Hepatic stellate cell (primary cell): ENCODE measurements at regions not wholly inside any gene's neighbourhood (a gene's known extent, or its start where the extent isn't known, plus 50 kb on each side); places are given as distances from the start of the nearest gene placed in this dataset.

Experiments
- DNase-seq: peaks from one replicate; pipeline ENCODE4 v3.0.0; 2011; ENCODE audit warnings: low spot score

DNA sequence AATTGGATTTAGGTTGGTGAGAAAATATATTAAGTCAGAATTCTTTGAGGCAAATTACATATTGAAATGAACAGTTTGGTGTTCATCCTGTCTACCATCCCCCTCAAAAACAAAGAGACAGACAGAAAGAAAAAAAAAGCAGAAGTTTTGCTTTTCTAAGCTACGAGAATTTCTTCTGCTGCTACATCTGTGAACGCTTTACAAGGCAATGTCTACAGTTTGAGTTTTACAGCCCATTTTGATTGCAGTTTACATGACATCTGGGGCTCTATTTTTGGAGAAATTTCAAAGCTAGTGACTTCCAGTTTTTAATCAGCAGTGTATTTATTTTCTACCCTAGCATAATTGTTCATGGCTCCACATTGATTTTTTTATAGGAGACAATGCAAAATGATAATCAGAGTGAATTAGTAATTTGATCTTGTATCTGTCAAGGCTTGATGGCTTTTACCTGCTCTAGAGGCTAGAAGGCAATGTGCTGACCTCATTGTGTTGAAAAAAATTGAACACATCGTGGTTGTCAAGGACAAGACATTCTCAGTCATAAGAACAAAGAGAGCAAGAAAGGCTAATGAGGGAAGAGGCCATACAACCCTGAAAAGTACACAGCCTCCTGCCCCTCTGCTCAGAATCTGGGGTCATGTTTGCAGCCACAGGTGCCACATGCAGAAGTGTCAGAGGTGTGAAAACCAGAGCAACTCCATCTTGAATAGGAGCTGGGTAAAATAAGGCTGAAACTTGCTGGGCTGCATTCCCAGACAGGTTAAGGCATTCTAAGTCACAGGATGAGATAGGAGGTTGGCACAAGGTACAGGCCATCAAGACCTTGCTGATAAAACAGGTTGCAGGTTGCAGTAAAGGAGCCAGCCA lies 201.0 kb upstream of the CAMK1G start:
- DNase-seq = no peak

DNA sequence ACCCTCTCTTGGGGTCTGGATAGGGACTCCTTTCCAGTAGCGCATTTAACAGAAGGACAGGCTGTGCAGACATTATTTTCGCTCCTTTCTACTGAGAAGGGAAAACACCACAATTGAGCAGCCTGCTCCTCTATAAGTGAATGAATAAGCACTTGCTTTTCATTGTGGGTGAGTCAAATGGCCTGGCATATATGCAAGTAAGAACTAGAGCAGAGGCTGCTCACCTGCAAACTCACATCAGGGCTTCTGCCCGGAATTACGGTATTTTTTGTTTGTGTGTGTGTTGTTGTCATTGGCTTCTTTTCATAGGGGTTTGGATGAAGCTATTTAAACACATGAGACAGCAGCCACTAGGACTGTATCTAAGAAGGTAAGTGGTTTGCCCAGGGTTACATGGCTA lies 200.1 kb upstream of the CAMK1G start:
- no peak for DNase-seq

- DNase-seq = no peak
Observed at GRCh38 chr1:209383907-209384709, 199.4 kb upstream of the CAMK1G start.

- no peak for DNase-seq
Observed at GRCh38 chr1:209384710-209385550, 198.6 kb upstream of the CAMK1G start.

DNA sequence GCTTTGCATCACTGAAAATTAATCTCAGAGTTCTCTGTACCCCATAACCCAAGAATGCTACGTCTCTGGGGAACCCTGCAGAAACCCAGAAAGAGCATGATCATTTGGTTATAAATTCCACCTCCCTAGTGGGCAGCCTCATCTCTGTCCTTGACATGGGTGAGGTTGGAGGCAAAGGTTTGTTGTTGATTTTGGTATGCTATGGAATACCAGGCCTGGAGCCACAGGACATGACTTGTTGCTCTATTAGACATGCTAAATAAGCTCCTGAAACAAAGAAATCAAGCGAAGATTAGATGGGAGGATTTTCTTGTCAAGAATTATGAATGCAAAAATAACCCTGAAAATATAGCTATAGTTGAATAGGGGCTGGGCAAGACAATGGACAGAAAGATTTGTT lies 197.4 kb upstream of the CAMK1G start:
- DNase-seq = no peak

DNA sequence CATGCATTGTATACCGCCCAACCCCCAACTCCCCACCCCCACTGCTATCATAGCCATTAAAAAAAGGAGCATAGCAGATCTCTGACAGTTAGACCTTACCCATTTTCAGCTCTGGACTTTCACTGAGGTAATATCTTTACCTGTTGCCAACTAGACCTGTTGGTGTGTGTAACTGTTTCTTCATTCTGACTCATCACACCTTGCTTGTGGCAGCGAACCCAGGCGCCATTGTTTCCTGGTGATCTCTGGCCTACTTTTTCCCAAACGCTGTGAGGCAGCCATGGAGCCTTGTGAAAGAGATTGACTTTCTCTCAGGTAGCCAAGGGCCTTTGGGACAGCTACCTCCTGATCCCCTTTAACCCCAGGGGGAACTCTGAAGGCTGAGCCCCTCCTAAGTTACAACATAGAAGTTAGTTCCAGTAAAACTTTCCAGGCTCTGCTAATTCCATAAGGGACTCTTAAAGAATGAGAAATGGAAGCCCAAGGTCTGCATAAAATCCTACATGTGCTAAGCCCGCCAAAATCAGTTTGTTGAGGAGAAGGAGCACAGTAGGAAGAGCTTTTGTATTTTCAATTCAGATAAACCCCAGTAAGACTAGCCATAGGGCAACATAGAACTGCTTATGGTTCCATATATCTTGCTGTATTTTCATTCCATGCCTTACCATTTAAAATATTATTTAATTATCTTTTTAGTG lies 196.1 kb upstream of the CAMK1G start:
- DNase-seq = no peak

- DNase-seq = no peak
Observed at GRCh38 chr1:209387969-209388329, 195.6 kb upstream of the CAMK1G start.

DNA sequence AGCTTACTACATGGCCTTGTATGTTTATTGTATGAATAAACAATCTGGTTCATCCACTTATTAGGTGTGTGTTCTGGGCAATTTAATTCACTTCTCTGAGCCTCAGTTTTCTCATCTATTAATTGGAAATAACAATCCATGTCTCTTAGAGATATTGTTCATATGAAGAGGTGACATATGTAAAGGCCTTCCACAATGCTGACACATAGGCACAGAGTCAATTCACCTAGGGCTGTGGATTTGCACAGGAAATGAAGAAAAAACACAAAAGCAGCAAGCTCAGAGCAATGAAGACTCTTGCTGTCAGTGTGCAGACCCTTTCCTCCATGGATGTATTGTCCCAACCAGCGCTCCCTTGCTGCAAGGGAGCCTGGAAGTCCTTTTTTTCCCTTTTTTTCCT lies 195.2 kb upstream of the CAMK1G start:
- no peak for DNase-seq

GRCh38 chr1:209389258-209389657 lies 194.3 kb upstream of the CAMK1G start:
- peak; percentile 33 for DNase-seq

DNA sequence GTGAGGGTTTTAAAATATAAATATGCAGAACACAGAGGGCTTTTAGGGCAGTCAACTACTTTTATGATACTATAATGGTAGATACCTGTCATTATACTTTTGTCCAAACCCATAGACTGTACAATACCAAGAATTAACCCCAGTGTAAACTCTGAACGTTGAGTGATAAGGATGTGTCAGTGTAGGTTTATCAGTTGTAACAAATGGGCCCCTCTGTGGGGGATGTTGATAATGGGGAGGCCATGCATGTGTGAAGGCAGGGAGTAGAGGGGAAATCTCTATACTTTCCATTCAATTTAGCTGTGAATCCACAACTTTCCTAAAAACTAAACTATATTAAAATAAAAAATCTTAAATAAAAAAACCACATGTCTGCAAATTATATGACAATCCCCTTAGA lies 193.5 kb upstream of the CAMK1G start:
- DNase-seq = no peak

- DNase-seq = no peak
Observed at GRCh38 chr1:209390764-209391163, 192.8 kb upstream of the CAMK1G start.

- no peak for DNase-seq
Observed at GRCh38 chr1:209391792-209392191, 191.7 kb upstream of the CAMK1G start.

DNA sequence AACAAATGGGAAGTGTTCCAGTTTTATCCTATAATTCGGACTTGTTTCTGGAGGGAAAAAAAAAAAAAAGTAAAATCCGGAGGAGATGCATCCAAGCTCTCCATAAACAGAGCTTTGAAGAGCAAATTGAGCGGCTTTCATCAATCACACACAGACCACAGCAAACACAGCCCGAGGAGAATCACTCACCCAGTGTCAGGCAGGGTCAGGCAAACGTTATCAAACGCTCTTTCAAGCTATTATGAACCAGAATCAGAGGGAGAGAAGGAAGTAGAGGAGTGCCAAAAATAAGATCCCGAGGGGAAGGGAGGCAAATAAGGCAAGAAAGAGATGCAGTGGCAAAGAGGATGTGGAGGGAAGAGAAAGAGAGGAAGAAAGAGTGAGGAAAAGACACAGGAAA lies 188.3 kb upstream of the CAMK1G start:
- no peak for DNase-seq

DNA sequence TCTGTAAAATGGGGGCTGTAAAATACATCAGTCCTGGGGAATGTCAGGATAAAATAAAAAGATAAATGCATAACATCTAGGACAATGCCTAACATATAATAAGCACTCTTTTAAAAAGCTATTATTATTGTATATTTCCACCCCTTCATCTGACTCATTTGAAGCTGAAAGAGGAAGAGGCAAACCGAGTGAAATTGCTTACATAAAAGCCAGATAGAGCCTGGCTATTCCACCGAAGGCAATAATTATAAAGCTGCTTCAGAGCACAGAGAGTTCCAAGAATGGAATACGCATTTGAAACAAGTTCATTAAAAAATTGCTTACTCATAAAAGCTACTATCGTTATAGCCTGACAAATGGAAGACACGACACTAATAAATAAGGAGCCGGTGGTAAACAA lies 186.1 kb upstream of the CAMK1G start:
- DNase-seq = no peak

GRCh38 chr1:209397910-209398309 lies 185.6 kb upstream of the CAMK1G start:
- no peak for DNase-seq

GRCh38 chr1:209398313-209398991 lies 185.1 kb upstream of the CAMK1G start:
- peak; percentile 32 for DNase-seq

GRCh38 chr1:209399800-209400199 lies 183.7 kb upstream of the CAMK1G start:
- no peak for DNase-seq

GRCh38 chr1:209400351-209401220 lies 182.9 kb upstream of the CAMK1G start:
- no peak for DNase-seq

GRCh38 chr1:209402697-209403096 lies 180.8 kb upstream of the CAMK1G start:
- no peak for DNase-seq

- no peak for DNase-seq
Observed at GRCh38 chr1:209403921-209404320, 179.6 kb upstream of the CAMK1G start.
